Ishikawa (cell line): ENCODE measurements at regions not wholly inside any gene's neighbourhood (a gene's known extent, or its start where the extent isn't known, plus 50 kb on each side); places are given as distances from the start of the nearest gene placed in this dataset.

Experiments
- CEBPB ChIP-seq: IDR thresholded peaks from 2 replicates; pipeline ENCODE4 v1.6.1; 2012
- EP300 ChIP-seq: IDR thresholded peaks from 2 replicates; pipeline ENCODE4 v1.6.1; 2012; ENCODE audit warnings: borderline replicate concordance
- RAD21 ChIP-seq: IDR thresholded peaks from 2 replicates; pipeline ENCODE4 v1.6.1; 2012; ENCODE audit warnings: low read depth
- REST ChIP-seq: IDR thresholded peaks from 2 replicates; pipeline ENCODE4 v1.6.1; 2012; ENCODE audit warnings: low read depth, mild to moderate bottlenecking
- TCF12 ChIP-seq: IDR thresholded peaks from 2 replicates; pipeline ENCODE4 v1.6.1; 2012; ENCODE audit warnings: low read depth
- USF1 ChIP-seq: IDR thresholded peaks from 2 replicates; pipeline ENCODE4 v1.6.1; 2012

- TF ChIP-seq EP300: no peak
- TF ChIP-seq REST: no peak
- TF ChIP-seq CEBPB: no peak
- TF ChIP-seq USF1: no peak
- TF ChIP-seq RAD21: no peak
- TF ChIP-seq TCF12: no peak
These were observed 175.8 kb downstream of the RPAP3 start for GRCh38 chr12:47530050-47530449.
